H1 (cell line): ENCODE measurements at regions not wholly inside any gene's neighbourhood (a gene's known extent, or its start where the extent isn't known, plus 50 kb on each side); places are given as distances from the start of the nearest gene placed in this dataset.
A peak's percentile ranks its signal among the peaks of the same experiment; 100 is the strongest.

ENCODE experiments used
- CTCF ChIA-PET: fragments of 300-600 bp; sonication (Branson Sonifier 250); formaldehyde crosslinking; loops from one replicate; lab custom pipeline; 2021; ENCODE audit not compliant: partially characterized antibody; lab: Charles Lee
- POLR2A ChIA-PET: fragments of 300-600 bp; sonication (Branson Sonifier 250); formaldehyde crosslinking; loops from one replicate; lab custom pipeline; 2021; ENCODE audit warnings: inconsistent platforms; ENCODE audit not compliant: partially characterized antibody; lab: Charles Lee
- DNase-seq, 2 experiments: peaks; one replicate each; pipeline versions ENCODE4 v3.0.0 to v3.0.0-alpha.2; 2010 to 2022; ENCODE audit warnings: low spot score in 2 of 2, low read depth in 1 of 2, mixed read lengths in 1 of 2
- FAIRE-seq: peaks from 2 replicates; lab custom pipeline; 2011; peaks lifted over from hg19 to GRCh38; lab: Jason Lieb, UNC
- H2AFZ ChIP-seq: 2 replicates; pipeline ENCODE4 v1.8.1; 2012; ENCODE audit warnings: low read length, inconsistent platforms
- H2AK5ac ChIP-seq: 2 replicates; pipeline ENCODE4 v1.6.1; 2013; ENCODE audit warnings: low read depth, low read length
- H2BK120ac ChIP-seq: replicated peaks from 2 replicates; pipeline ENCODE3; 2013; ENCODE audit warnings: low read depth, low read length, inconsistent platforms
- H2BK12ac ChIP-seq: 2 replicates; pipeline ENCODE4 v1.6.1; 2013; ENCODE audit warnings: low read depth, low read length
- H2BK15ac ChIP-seq: 2 replicates; pipeline ENCODE4 v1.6.1; 2013; ENCODE audit warnings: low read length
- H2BK20ac ChIP-seq: 2 replicates; pipeline ENCODE4 v1.6.1; 2013; ENCODE audit warnings: low read length
- H2BK5ac ChIP-seq: 2 replicates; pipeline ENCODE4 v1.6.1; 2013; ENCODE audit warnings: low read depth, low read length
- H3K14ac ChIP-seq: 2 replicates; pipeline ENCODE4 v1.6.1; 2013; ENCODE audit warnings: inconsistent platforms; ENCODE audit not compliant: insufficient read length
- H3K18ac ChIP-seq: 2 replicates; pipeline ENCODE4 v1.6.1; 2013; ENCODE audit warnings: low read length; ENCODE audit errors: extremely low read depth
- H3K23ac ChIP-seq: 2 replicates; pipeline ENCODE4 v1.6.1; 2013; ENCODE audit warnings: inconsistent platforms; ENCODE audit not compliant: insufficient read length
- H3K23me2 ChIP-seq: 2 replicates; pipeline ENCODE4 v1.6.1; 2013; ENCODE audit warnings: low read depth, low read length
- H3K27ac ChIP-seq: 2 replicates; pipeline ENCODE4 v1.6.1; 2011; ENCODE audit warnings: low read depth, low read length, inconsistent platforms
- H3K27me3 ChIP-seq, 4 experiments: replicated peaks in 1 of 4; 1 replicate in 1 of 4; 2 replicates in 3 of 4; pipeline versions ENCODE4 v1.6.1 to v1.8.1; 2011 to 2013; ENCODE audit warnings: low read length in 3 of 4, mild to moderate bottlenecking in 3 of 4, inconsistent platforms in 2 of 4, mixed read lengths in 2 of 4, moderate library complexity in 1 of 4; ENCODE audit not compliant: control insufficient read depth in 3 of 4, insufficient read depth in 3 of 4; ENCODE audit errors: extremely low read depth in 1 of 4
- H3K36me3 ChIP-seq, 4 experiments: 2 replicates each; pipeline versions ENCODE4 v1.6.1 to v1.8.1; 2011 to 2013; ENCODE audit warnings: mild to moderate bottlenecking in 4 of 4, low read length in 3 of 4, moderate library complexity in 2 of 4, control low read depth in 1 of 4, inconsistent platforms in 1 of 4; ENCODE audit not compliant: insufficient read depth in 4 of 4, control insufficient read depth in 2 of 4
- H3K4ac ChIP-seq: replicated peaks from 2 replicates; pipeline ENCODE3; 2013; ENCODE audit warnings: low read length, low read depth, mixed read lengths, inconsistent platforms; ENCODE audit not compliant: insufficient read length
- H3K4me1 ChIP-seq, 4 experiments: replicated peaks in 1 of 4; 1 replicate in 1 of 4; 2 replicates in 3 of 4; pipeline versions ENCODE4 v1.6.1 to v1.8.1; 2011 to 2013; ENCODE audit warnings: low read length in 3 of 4, inconsistent platforms in 2 of 4, mixed read lengths in 1 of 4; ENCODE audit not compliant: insufficient read depth in 4 of 4, control insufficient read depth in 3 of 4
- H3K4me2 ChIP-seq, 2 experiments: 2 replicates each; pipeline versions ENCODE4 v1.6.1 to v1.8.1; 2011 to 2013; ENCODE audit warnings: low read depth in 2 of 2, low read length in 2 of 2, control low read depth in 1 of 2, inconsistent platforms in 1 of 2, mild to moderate bottlenecking in 1 of 2; ENCODE audit not compliant: insufficient read depth in 1 of 2
- H3K4me3 ChIP-seq, 4 experiments: fragments of 200-600, 300-600 bp in 1 of 4; sonication (generic), shearing (Covaris generic), sonication (Bioruptor Twin) in 1 of 4; 2 replicates each; pipeline versions ENCODE4 v1.5.1 to v1.8.1; 2011 to 2016; ENCODE audit warnings: low read length in 4 of 4, low read depth in 3 of 4, control low read depth in 2 of 4, inconsistent platforms in 2 of 4, mild to moderate bottlenecking in 2 of 4, mixed read lengths in 1 of 4, moderate library complexity in 1 of 4; ENCODE audit not compliant: insufficient read depth in 2 of 4; ENCODE audit errors: extremely low read depth in 1 of 4
- H3K56ac ChIP-seq: replicated peaks from 2 replicates; pipeline ENCODE3; 2013; ENCODE audit warnings: low read depth, mild to moderate bottlenecking, mixed read lengths, low read length, inconsistent platforms; ENCODE audit not compliant: insufficient read length
- H3K79me1 ChIP-seq: 2 replicates; pipeline ENCODE4 v1.6.1; 2013; ENCODE audit warnings: low read depth, low read length, control low read depth
- H3K79me2 ChIP-seq, 2 experiments: 2 replicates each; pipeline versions ENCODE4 v1.6.1 to v1.8.1; 2012 to 2013; ENCODE audit warnings: low read length in 2 of 2, mild to moderate bottlenecking in 2 of 2, inconsistent platforms in 1 of 2; ENCODE audit not compliant: insufficient read depth in 2 of 2, control insufficient read depth in 1 of 2
- H3K9ac ChIP-seq, 4 experiments: replicated peaks in 1 of 4; 1 replicate in 1 of 4; 2 replicates in 3 of 4; pipeline versions ENCODE4 v1.6.1 to v1.8.1; 2011 to 2013; ENCODE audit warnings: low read depth in 3 of 4, low read length in 3 of 4, control low read depth in 2 of 4, mild to moderate bottlenecking in 2 of 4, moderate library complexity in 2 of 4, inconsistent platforms in 1 of 4; ENCODE audit errors: extremely low read depth in 1 of 4
- H3K9me3 ChIP-seq, 2 experiments: 2 replicates each; pipeline versions ENCODE4 v1.6.1 to v1.8.1; 2012 to 2013; ENCODE audit warnings: mild to moderate bottlenecking in 2 of 2, moderate library complexity in 2 of 2, control low read depth in 1 of 2, inconsistent platforms in 1 of 2, low read depth in 1 of 2, low read length in 1 of 2, mixed read lengths in 1 of 2; ENCODE audit not compliant: insufficient read depth in 2 of 2
- H4K20me1 ChIP-seq, 2 experiments: replicated peaks in 1 of 2; 2 replicates each; pipeline versions ENCODE3 to v1.8.1; 2011 to 2013; ENCODE audit warnings: inconsistent platforms in 2 of 2, low read length in 2 of 2, mild to moderate bottlenecking in 1 of 2; ENCODE audit not compliant: insufficient read depth in 2 of 2, control insufficient read depth in 1 of 2
- H4K5ac ChIP-seq: 2 replicates; pipeline ENCODE4 v1.6.1; 2013; ENCODE audit warnings: low read length, low read depth, mixed read lengths, inconsistent platforms; ENCODE audit not compliant: insufficient read length
- H4K8ac ChIP-seq: 2 replicates; pipeline ENCODE4 v1.8.0; 2013; ENCODE audit warnings: mild to moderate bottlenecking, moderate library complexity, low read length, inconsistent platforms; ENCODE audit not compliant: insufficient read depth; ENCODE audit errors: extremely low read depth
- H4K91ac ChIP-seq: replicated peaks from 2 replicates; pipeline ENCODE3; 2013; ENCODE audit warnings: low read length, mixed read lengths, inconsistent platforms; ENCODE audit not compliant: insufficient read length
- CBX5 ChIP-seq: fragments of 300-800, 300-1000 bp; sonication (generic); IDR thresholded peaks from 2 replicates; pipeline ENCODE4 v1.7.1; 2016; ENCODE audit warnings: antibody characterized with exemption, low read length, low read depth
- EP300 ChIP-seq, 2 experiments: IDR thresholded peaks; 1 replicate in 1 of 2; 2 replicates in 1 of 2; pipeline ENCODE4 v1.6.1; 2011 to 2012; ENCODE audit warnings: low read depth in 2 of 2, low read length in 2 of 2, mild to moderate bottlenecking in 2 of 2, borderline replicate concordance in 1 of 2, inconsistent platforms in 1 of 2, moderate library complexity in 1 of 2
- EZH2 ChIP-seq: fragments of 200-600 bp; sonication (generic); IDR thresholded peaks from 2 replicates; pipeline ENCODE4 v1.7.1; 2012; ENCODE audit warnings: low read depth, mild to moderate bottlenecking, moderate library complexity, low read length, inconsistent platforms; ENCODE audit not compliant: severe bottlenecking
- GABPA ChIP-seq: IDR thresholded peaks from 2 replicates; pipeline ENCODE4 v1.6.1; 2011; ENCODE audit warnings: mild to moderate bottlenecking, low read length, moderate library complexity, borderline replicate concordance; ENCODE audit not compliant: insufficient read depth
- HDAC2 ChIP-seq, 2 experiments: fragments of 300-600 bp in 1 of 2; sonication (generic) in 1 of 2; IDR thresholded peaks; 2 replicates each; pipeline ENCODE4 v1.6.1; 2011 to 2012; ENCODE audit warnings: low read depth in 2 of 2, low read length in 2 of 2, mild to moderate bottlenecking in 2 of 2, moderate library complexity in 2 of 2, borderline replicate concordance in 1 of 2, inconsistent platforms in 1 of 2
- JUND ChIP-seq: IDR thresholded peaks from 2 replicates; pipeline ENCODE4 v1.6.1; 2011; ENCODE audit warnings: mild to moderate bottlenecking, improper control_type of control experiment, low read length
- KDM4A ChIP-seq: IDR thresholded peaks from one replicate; pipeline ENCODE4 v1.7.1; 2012; ENCODE audit warnings: low read depth, mild to moderate bottlenecking, moderate library complexity, low read length, inconsistent platforms; ENCODE audit not compliant: severe bottlenecking
- KDM5A ChIP-seq: fragments of 200-600 bp; IDR thresholded peaks from 2 replicates; pipeline ENCODE4 v1.7.1; 2012; ENCODE audit warnings: mild to moderate bottlenecking, low read length, inconsistent platforms, mixed read lengths
- MAFK ChIP-seq: IDR thresholded peaks from 2 replicates; pipeline ENCODE4 v1.6.1; 2012; ENCODE audit warnings: low read depth, mild to moderate bottlenecking, improper control_type of control experiment, low read length
- RBBP5 ChIP-seq: IDR thresholded peaks from 2 replicates; pipeline ENCODE4 v1.7.1; 2012; ENCODE audit warnings: low read depth, mild to moderate bottlenecking, inconsistent platforms, low read length, moderate library complexity, borderline replicate concordance
- SAP30 ChIP-seq: fragments of 300-600 bp; sonication (generic); IDR thresholded peaks from 2 replicates; pipeline ENCODE4 v1.7.1; 2012; ENCODE audit warnings: low read length, moderate library complexity, mild to moderate bottlenecking, inconsistent platforms; ENCODE audit not compliant: insufficient read depth, insufficient replicate concordance
- SP1 ChIP-seq: IDR thresholded peaks from 2 replicates; pipeline ENCODE4 v1.6.1; 2011; ENCODE audit warnings: low read depth, low read length
- SP4 ChIP-seq: IDR thresholded peaks from 2 replicates; pipeline ENCODE4 v1.6.1; 2012; ENCODE audit warnings: low read length, inconsistent platforms
- SRF ChIP-seq: IDR thresholded peaks from 2 replicates; pipeline ENCODE4 v1.6.1; 2011; ENCODE audit warnings: mild to moderate bottlenecking, low read depth, low read length, moderate library complexity
- TEAD4 ChIP-seq: IDR thresholded peaks from 2 replicates; pipeline ENCODE4 v1.6.1; 2012; ENCODE audit warnings: low read depth, low read length, inconsistent platforms, mixed read lengths
- WGBS, 2 experiments: shearing (Covaris generic) in 1 of 2; methylation state at CpG; one replicate each; pipeline versions ENCODE4 v1.1.6 to v1.1.7; 2013 to 2015; ENCODE audit warnings: low lambda C conversion rate in 2 of 2, mixed read lengths in 2 of 2, inconsistent platforms in 1 of 2, low coverage in 1 of 2, missing lambda C conversion rate in 1 of 2; ENCODE audit not compliant: insufficient replicate concordance in 2 of 2, insufficient coverage in 1 of 2, insufficient read length in 1 of 2; ENCODE audit errors: extremely low coverage in 1 of 2, missing lambda C conversion rate in 1 of 2; 5-methylcytosine and 5-hydroxymethylcytosine counted together

GRCh38 chr14:98769326-98769725 lies 502.7 kb downstream of the BCL11B start:
- CTCF ChIA-PET, result no interaction called here
- Histone ChIP-seq H4K8ac (no peak overlapping the region), H3K36me3 (no peaks in the 10 kb centered on the region), H4K91ac (no peak overlapping the region), H3K23me2 (no peaks in the 10 kb centered on the region), H3K23ac (no peak overlapping the region), H3K4me3 (no peak overlapping the region), H3K4me2 (no peak overlapping the region), H2BK5ac (no peak overlapping the region), H3K4me1 (no peaks in the 10 kb centered on the region), H3K18ac (no peak overlapping the region), H3K9ac (no peak overlapping the region), H3K79me1 (no peaks in the 10 kb centered on the region; the same call in 1 of the 2 replicates), H3K4ac (no peak overlapping the region), H2BK20ac (no peak overlapping the region), H2BK120ac (no peak overlapping the region), H3K27ac (no peak overlapping the region), H3K14ac (no peak overlapping the region), H3K56ac (no peak overlapping the region), H4K20me1 (no peaks in the 10 kb centered on the region), H3K27me3 (no peaks in the 10 kb centered on the region), H4K5ac (no peak overlapping the region), H2BK15ac (no peak overlapping the region), H3K79me2 (no peaks in the 10 kb centered on the region), H2AK5ac (no peak overlapping the region), H2AFZ (peak overlapping the region; percentile 16; the same call in 1 of the 2 replicates), H3K9me3 (no peaks in the 10 kb centered on the region), H2BK12ac (no peak overlapping the region)
- FAIRE-seq (no peak), DNase-seq (no peak)
- WGBS, 2 experiments, result 90% methylated on average over 10 of the region's 10 CpGs; no CpG with 5 or more reads in 1 of the 2 experiments
- POLR2A ChIA-PET, result no interaction called here
- TF ChIP-seq CBX5 (no peak), RBBP5 (no peak), KDM4A (no peak), HDAC2 (IDR thresholded peaks at IDR 0.05; ENCODE audit: borderline replicate concordance in 1 of 2, low read depth in 2 of 2, low read length in 2 of 2) (no peak), TEAD4 (no peak), MAFK (no peak), EP300 (IDR thresholded peaks at IDR 0.05; ENCODE audit: borderline replicate concordance in 1 of 2, low read depth in 2 of 2, low read length in 2 of 2) (no peak), SP1 (no peak), KDM5A (no peak), EZH2 (no peak), SAP30 (no peak), SP4 (no peak), GABPA (no peak), SRF (no peak), JUND (no peak)
